GM19351 (cell line): ENCODE measurements at regions not wholly inside any gene's neighbourhood (a gene's known extent, or its start where the extent isn't known, plus 50 kb on each side); places are given as distances from the start of the nearest gene placed in this dataset.

Experiments used
- ATAC-seq: cut with Tn5 transposase; IDR thresholded peaks from one replicate; pipeline ENCODE4 v1.9.1; 2021; ENCODE audit warnings: mild to moderate bottlenecking, moderate library complexity; ENCODE audit not compliant: unreplicated experiment

GRCh38 chr16:51630076-51630475 is 479.0 kb upstream of the SALL1 start:
- no peak for ATAC-seq

GRCh38 chr16:51629576-51629975 is 478.5 kb upstream of the SALL1 start:
- no peak for ATAC-seq

DNA sequence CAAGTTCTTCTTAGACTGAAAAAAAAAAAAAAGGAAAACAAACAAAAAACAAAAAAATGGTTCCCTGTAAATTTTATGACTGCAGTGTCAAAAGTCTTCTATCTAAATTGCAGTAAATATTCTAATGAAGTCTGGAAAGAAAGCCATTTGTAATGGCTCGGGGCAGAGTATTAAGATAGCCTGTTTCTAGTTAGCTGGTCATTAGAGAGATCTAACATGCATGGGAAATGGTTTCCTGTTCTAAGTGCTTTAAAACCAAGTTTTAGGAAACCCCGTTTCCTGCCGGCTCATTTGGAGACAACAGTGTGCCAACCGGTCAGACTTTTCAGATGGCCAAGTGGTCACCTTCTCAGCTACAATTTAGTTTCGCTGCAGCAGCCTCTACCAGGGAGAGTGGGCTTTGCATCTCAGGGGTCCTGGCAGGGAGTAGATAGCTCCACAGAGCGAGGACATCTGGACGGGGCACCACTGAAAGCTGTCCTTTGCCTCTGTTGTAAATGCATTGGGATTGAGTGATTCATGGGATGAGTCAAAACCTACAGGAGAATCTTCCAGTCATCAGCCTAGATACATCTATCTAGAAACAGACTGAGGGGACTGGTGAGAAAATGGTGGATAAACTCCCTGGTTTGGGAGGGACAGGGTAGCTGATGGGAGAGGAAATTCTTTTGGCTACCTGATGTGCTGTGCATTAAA is 473.2 kb upstream of the SALL1 start:
- no peak for ATAC-seq

DNA sequence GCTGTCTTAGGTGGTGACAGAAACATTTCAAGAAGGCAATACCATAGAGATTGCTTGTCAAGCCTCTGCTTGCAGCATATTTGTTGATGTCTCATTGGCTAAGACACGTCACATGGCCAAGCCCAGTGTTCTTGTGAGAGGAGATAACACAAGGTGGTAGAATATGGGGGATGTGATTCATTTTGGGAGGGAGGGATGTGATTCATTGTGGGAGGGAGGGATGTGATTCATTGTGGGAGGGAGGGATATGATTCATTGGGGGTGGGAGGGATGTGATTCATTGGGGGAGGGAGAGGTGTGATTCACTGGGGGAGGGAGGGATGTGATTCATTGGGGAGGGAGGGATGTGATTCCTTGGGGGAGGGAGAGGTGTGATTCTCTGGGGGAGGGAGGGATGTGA is 470.5 kb upstream of the SALL1 start:
- no peak for ATAC-seq

DNA sequence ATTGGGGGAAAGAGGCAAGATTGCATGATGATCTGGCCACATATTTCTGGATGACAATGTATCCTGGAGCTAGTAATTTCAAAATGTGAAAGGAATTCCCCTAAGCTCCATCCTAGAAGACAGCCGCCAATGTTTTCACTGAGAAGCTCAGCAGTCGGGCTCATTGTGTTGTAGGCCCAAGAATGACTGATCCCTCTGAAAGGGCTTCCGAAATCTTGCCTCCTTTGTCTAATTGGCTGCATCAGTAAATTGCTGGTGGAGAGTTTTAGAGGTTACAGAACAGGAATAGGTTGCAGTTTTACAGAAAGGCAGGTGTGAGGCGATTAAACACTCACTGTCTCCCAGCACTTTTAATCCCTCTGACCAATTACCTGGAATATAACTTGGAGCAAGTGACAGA is 464.1 kb upstream of the SALL1 start:
- no peak for ATAC-seq

DNA sequence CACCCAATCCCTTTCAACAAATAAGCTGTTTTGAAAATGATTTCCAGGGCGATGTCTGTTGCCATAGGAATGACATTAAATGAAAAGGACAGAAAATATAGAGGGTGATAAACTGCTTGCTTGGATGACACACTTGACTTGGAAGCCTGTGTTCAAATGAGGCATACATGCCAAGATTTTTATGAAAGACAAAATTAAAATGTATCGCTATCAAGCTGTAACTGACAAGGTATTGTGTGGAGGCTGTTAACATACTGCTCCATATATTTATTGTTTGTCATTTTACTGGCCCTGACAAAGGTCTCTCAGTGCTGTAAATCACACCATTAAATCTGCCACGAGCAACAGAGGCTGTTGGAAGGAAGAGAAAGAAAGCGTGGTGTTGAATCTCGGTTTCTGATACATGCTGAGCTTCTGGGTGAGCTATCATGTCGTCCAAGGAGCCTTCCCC is 456.2 kb upstream of the SALL1 start:
- no peak for ATAC-seq

GRCh38 chr16:51596247-51596646 is 445.2 kb upstream of the SALL1 start:
- no peak for ATAC-seq

DNA sequence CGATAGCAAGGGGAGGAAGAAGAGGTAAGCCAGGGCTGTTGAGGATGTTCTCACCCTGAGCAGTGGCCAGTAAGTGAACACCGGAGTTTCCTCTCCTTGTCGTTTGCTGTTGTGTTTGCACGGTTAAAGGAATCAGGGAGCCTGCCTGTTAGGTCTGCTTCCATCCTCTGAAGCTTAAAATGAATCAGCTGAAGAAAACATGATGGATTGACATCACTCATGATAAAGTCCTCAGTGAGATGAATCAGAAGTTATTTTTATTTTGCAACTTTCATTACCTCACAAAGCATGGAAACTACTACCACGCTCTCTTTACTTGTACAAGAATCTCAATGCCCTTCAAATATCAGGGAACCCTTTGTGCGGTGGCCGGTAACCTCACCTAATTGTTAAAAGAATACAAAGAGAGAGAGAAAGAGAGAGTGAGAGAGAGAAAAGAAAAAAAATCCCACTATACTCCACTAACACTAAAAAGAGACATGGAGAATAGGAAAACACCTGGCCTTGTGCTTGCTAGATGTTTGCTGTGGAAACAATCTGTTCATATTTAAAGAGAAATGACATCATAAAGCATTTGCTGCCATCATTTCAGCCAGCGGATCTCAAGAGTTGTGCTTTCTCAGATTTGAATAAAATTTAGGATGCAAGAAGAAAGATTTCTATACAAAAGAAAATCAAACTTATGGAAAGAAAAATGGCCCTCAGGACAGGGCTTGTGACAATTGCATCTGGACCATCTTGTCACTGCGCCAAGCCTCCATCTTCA is 441.6 kb upstream of the SALL1 start:
- no peak for ATAC-seq

DNA sequence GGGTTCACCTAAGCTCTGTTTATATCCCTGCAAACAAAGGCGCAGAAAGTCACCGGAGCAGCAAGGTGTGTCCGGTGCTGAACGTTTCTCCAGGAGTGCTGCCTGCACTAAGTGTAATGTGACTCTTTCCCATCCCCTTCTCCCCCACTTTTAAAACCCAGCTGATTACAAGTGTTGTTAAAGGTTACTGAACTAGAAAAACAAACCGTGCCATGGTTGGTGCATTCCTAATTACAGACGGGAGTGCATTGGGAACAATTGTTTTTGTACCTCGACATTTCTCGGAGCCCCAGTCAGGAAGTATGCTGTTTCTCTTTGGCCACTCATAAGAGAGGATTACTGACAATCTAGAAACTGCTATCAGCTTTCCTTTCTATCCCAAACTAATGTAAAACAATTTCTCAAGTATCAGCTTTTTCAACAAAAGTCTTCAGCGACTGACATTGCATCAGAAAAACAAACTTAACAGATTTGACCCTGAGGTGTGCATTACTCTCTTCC is 441.0 kb upstream of the SALL1 start:
- no peak for ATAC-seq

- ATAC-seq, result no peak
These were observed 440.4 kb upstream of the SALL1 start for GRCh38 chr16:51591480-51591879.

- ATAC-seq, result no peak
These were observed 428.7 kb upstream of the SALL1 start for GRCh38 chr16:51579652-51580360.

DNA sequence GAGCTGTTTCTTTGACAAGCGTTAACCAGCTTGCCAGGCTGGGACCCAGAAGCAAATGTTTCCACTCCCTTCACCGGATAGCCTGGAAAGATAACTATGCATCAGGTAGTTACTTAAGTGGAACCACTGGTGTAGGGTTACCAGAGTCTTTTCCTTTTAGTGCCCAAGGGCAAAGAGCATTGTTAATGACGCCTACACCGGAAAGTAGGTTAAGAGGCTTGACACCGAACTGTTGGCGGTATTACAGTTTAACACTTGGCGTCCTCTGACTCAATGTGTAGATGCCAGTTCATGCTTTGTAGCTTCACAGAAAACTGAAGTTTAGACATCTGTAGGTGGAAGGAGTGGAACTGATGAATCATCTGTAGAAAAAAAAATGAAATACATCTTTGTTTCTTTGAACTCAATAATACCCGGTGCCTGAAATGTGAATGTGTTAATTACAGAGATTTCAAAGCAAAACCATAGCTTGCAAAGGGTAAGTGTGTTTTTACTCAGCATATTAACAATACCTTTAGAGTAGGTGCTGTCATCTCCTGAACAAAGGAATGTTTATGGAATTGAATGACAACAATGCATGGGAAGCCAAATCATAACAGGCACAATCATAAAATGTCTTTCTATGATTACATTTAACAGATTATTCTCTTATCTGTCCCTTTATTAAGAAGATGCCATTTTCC is 426.7 kb upstream of the SALL1 start:
- no peak for ATAC-seq

GRCh38 chr16:51576498-51577195 is 425.6 kb upstream of the SALL1 start:
- ATAC-seq, result no peak

DNA sequence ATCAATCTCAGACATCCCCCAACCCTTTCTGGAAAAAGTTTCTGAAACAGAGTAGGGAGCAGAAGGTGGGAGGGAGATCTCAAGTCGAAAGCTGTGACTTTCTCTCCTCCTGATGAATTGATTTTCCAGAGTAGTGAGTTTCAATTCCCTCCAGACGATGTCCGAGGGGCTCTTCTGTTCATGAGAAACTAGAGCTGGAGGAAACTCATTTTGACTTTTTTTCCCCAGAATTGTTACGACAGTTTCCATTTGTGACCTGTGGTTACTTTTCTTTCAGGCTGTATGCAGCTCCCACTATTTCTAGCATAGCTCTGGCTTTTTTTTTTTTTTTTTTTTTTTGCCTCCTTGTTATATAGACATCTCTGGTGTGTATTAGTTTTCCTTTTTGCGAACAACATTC is 422.1 kb upstream of the SALL1 start:
- ATAC-seq, result no peak

DNA sequence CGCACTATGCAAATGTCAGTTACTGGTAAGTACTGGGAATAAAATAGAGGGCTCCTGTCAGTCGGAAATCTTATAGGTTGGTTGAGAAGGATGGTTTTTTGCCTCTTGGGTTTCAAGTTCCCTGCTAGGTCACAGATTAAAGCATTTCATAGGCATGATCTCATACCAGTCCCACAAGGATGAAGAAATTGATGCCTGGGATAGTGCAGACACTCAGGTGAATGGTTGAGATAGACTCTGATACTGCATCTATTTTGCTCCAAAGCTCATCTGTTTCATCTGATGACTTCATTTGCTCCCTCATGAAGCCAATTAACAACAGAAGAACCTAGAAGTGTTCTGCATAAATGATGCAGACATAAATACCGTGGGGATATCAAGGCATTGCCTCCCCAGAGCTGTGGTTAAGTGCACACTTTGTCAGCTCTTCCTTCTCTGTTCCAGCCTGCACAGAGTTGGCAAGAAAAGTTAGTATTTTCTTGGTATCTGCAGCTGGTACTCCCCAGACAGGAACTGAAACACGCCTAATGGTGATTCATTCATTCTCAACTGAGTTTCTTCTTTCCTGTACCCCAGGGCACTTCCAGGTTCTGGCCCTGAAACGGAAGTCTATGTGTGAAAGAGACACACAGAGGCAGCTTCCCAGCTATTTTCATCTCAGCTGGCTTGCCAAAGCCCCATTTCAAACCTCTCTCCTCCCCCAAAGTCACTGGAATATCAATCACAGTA is 418.3 kb upstream of the SALL1 start:
- no peak for ATAC-seq

GRCh38 chr16:51567911-51568310 is 416.8 kb upstream of the SALL1 start:
- no peak for ATAC-seq

GRCh38 chr16:51565184-51565583 is 414.1 kb upstream of the SALL1 start:
- no peak for ATAC-seq

- ATAC-seq, result no peak
These were observed 411.8 kb upstream of the SALL1 start for GRCh38 chr16:51562891-51563290.

DNA sequence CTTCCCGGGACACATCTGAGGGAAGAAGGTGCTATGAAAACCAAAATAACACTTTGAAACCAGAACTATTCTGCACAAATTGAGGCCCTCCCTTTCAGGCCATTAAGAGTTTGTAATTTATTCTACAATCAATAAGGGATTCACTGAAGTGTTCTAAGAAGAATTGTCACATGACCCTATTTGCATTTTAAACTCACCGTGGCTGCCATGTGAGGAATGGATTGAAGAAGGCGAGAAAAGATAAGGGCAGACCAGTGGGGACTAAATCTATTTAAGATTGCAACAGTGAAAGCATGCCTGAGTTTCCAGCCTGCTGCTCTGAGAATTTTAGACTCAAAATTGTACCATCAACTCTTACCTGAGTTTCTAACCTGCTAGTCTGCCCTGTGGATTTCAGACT is 408.8 kb upstream of the SALL1 start:
- no peak for ATAC-seq

DNA sequence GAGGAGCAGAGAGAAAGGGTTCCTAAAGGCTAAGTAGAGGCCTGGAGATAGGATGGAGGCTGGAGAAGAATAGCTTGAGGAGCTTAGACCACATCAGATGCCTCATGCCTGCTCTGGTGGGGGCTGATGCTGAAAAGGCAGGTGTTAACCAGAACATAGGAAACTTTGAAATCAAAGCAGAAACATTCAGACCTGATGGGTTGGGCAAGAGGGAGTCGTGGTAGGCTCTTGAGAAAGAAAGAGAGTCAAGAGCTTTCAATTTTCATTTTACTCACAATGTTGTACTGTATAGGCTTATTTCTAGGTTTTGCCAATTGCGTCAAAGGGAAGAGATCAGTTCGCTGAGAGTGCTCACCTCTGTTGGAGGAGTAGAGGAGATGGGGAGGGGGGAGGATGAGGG is 406.6 kb upstream of the SALL1 start:
- ATAC-seq, result no peak
